ENCODE measurements at regions not wholly inside any gene's neighbourhood (a gene's known extent, or its start where the extent isn't known, plus 50 kb on each side); places are given as distances from the start of the nearest gene placed in this dataset.

DNA sequence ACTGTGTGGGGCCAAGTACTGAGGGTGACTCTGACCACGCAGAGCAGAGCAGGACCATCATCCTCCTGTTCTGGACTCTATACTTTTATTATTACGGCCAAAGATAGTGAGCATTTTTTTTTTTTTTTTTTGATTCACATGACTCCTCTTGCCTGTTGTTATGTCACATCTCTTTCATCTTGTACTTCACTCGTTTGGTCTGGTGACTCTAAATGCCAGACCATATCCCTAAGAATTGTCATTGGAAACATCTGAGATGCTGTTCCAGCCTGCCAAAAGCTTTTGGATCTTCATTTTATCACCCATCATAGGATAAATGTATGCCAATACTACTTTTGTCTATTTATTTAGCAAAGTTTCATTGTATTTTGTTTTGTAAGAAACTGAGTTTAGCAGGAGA, 168.2 kb upstream of the RAI14 start:
- DNase-seq = no peak

DNA sequence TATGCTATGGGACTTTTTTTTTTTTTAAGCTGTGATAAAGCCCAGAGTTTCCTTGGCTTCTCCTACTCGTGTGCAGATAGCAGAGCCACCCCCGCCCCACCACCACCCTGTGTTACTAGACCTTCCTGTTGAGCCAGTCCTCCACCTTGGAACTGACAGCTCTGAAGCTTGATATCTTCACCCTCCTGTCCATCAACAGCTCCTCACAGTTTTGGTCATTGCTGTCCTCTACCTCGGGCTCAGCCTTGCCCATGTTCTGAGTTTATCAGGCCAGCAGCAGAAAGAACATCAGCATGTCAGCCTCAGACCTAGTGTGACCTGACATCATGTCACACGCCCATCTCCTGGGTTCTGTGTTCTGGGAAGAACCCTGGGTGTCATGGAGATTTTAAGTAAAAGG, 167.1 kb upstream of the RAI14 start:
- no peak for DNase-seq

DNA sequence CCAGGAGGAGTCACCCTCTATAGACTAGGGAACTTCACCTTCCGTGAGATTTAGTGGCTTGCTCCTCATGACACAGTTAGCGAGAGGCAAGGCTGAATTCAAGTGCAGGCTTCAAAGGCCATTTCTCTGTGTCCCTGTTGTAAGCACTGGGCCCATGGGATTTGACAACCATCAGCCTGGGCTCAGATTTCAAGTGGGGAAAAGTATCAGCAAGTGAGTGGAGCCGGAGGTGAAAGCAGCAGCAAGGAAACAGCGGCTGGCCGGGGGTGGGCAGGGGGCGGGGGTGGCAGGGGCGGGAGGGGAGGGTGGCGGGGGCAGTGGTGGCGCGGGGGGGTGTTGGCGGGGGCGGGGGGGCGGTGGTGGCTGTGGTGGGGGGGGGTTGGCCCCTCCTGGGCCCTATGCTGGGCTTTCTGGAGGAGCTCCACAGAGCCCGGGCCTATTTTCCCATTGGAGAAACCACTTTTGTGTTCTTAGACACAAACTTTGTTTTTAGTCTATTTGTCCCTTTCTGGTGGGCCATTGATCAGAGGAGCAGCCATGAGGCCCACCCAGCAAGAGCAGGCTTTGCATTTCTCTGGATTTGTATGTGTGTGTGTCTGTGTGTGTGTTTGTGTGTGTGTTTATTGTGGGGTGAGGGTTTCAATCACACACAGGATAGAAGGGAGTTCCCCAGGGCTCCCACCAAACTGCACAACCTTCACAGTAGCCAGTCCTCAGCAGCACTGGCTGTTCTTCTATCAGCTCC, 165.4 kb upstream of the RAI14 start:
- DNase-seq = no peak

DNA sequence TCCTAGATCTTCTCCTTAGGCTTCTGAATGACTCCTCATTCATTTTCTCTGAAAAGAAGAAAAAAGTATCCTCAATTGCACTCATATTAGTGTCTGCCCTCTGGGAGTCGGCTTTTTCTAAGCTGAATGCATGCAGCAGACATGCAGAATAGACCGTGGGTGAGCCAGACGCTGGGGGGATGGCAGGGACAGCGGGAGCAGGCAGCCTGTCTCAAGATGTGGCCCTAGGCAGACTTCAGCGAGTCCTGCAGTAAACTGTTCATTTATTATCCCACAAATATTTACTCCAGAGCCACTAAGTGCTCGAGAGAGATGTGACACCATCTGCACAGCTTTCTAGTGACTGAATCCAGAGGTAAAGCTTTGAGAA, 164.9 kb upstream of the RAI14 start:
- DNase-seq = no peak

DNA sequence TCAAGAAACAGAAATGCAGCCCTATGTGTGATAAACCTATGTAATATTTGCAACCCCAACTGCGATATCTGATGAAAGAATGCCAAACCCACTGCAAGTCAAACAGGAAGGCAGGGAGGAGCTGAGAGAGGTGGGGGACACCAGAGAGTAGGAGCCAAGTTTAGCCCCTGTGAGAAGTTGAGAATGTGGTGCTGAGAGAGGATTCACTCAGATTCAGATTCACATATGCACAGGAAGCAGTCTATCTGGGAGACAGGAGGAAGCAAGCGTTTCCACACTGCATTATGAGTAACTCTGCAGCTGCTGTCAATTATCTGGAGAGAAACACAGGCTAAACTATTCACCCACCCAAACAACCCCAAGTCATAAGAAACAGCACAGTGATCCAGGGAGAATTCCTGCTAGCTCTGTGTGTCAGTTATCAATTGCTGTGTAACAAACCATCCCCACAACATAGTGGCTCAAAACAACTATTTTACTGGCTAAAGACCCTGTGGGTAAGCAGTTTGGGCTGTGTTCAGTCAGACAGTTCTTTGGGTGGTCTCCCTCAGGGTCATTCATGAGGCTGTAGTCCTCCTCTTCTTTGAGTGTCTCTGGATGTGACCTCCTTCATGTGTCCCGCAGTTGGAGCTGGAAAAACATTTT, 161.9 kb upstream of the RAI14 start:
- DNase-seq = no peak

DNA sequence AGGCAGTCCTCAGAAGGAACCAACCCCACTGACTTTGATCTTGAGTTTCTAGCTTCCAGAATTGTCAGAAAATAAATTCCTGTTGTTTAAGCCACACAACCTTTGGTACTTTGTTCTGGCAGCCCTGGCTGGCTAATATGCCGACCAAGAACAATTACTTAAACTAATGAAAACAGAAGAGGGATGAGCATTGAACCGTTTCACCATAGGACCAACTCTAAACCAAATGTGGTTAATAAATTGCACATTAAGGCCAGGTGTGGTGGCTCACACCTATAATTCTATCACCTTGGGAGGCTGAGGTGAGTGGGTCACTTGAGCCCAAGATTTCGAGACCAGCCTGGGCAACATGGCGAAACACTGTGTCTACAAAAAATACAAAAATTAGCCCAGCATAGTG, 160.9 kb upstream of the RAI14 start:
- DNase-seq = no peak

DNA sequence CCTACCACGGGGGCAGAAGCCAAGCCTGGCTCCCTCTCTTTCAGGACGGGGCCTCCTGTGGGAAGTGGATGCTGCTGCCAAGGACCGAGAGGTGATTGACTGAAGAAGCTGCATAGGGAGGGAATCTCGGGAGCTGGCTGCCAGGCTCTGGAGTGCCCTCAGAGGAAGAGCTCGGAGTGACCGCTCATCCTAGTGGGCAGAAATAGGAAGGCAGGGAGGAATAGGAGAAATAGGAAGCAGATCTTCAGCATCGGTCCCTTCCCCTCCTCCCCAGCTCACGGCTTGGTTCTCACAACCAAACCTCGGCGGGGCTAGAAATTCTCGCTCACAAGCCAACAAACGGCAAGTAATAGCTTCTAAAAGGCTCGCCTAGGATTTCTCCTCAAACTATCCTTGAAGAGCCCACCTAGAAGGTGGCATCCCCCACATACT, 159.9 kb upstream of the RAI14 start:
- no peak for DNase-seq

DNA sequence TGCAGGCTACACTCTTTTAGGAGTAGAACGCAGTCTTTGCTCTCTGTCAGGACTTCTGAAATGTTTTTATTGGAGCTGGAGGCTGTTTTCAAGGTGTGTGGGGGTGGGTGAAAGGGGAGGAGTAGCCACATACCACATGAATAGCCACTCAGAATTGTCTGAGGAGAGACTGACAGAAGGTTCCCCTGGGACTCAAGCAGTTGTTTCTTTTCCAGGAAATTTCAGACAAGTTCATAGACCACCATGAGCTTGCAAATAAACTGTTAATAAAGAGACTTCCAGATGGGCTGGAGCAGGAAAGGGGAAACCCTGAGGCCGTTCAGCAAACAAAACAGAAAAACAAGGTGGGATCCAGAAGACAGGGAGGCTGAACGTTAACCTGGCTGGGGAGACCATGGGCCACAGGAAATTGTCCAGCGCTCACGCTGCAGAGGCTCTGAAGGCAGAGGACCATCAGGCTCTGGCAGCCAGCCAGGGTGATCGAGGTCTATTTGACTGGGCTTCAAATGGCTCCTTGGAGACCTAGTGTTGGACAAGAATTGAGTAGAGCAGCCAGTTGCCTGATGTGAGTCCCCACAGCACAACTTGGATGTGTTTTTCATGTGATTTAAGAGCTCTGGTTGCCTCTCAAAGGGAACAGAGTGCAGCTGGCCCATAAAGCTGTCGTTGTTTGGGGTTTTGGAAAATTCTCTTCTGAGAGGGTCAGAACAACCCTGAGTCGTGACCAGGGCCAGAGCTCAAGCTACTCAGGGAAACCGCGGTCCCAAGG, 159.2 kb upstream of the RAI14 start:
- no peak for DNase-seq

DNA sequence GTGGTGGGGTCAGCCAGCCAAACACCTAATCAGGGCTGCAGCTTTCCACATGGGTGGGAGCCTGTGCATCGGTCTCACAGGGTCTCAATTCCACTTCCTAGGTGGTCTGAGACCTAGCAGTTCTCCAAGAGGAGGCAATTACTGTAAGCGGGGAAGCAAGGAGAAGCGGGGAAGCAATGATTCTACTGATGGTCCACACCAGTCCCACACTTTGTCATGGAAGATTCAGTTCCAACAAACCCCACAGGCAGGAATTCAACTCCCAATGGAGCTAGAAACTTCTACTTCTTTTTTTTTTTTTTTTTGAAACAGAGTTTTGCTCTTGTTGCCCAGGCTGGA, 158.7 kb upstream of the RAI14 start:
- DNase-seq = no peak

DNA sequence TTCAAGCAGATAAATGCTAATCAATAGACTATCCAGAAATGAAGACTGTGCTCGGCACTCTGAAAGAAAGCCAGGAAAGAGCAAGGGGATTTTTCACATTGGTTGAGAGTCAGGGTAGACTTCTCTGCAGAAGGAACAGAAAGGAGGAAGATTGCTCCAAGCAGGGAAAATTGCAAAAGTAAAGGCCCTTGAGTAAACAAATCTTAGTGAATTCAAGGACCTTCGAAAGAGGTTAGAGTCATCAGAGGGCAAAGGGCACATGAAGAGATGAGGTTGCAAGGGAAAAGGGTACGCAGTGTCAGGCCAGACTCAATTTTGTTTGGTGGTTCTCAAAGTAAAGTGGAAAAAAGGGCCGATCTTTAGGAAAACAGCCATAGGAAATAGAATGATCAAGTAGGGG, 157.6 kb upstream of the RAI14 start:
- no peak for DNase-seq

DNA sequence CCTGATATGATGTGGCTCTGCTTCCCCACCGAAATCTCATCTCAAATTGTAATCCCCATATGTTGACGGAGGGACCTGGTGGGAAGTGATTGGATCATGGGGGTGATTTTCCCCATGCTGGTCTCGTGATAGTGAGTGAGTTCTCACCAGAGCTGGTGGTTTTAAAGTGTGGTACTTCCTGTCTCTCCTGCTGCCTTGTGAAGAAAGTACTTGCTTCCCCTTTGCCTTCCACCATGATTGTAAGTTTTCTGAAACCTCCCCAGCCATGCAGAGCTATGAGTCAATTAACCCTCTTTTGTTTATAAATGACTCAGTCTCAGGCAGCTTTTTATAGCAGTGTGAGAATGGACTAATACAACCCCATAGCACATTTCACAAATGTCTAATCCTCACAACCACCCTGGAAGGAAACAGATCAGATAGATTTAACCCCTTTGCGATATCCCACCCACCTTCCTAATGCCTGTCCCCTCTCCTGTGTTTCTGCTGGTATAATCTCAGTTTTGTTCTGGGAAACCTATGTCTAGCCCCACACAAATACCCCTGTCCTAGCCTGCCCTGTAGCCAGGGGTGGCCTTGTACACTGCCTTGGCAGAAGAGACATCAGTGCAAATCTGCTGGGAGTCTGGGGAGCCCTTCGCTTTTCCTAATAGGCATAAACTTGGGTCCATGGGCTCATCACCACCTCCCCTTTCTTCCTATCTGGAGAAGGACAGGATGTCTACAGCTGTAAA, 157.0 kb upstream of the RAI14 start:
- no peak for DNase-seq

DNA sequence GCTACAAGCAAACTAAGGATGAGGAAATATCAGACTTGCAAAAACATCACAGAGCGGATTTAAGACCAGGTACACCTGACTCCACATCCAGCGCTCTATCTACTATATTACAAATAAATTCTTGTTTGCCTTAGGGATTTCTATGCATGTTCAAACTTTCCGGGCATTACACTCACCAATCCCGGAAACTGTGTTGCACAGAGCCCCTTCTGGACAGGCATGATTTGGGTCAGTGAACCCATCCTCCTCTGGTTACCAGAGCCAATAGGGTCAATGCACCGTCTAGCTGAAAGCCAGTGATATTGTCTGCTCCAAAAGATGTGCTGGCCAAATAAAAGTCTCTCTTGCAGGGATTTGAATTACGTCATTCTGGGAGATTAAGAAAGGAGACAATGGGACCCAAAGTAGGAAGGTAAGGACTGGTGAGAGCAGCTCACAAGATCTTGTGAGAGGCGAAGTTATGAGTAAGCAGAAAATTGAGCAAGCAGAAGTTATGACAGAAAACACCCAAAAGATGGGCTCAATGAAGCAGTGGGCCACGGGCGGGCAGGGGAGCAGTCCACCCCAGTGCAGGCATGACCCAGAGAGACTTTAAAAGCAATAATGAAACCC, 155.8 kb upstream of the RAI14 start:
- DNase-seq = no peak

DNA sequence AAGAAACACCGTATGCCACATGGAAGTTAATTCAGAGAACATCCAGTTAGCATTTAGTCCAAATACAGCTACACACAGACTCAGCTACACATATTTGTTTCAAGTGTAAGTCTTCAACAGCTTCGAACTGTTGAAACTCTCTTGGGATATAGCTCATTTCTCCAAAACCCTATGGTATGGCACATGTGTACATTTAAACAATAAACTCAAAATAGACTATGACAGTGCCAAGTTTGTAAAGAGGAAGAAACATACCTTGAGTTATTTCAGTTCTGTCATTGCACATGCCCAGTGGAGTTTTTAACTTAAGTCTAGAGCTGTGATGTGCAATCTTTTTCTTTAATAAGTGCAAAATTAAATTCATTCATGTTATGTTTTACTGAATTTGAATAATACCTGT, 155.1 kb upstream of the RAI14 start:
- DNase-seq = no peak

DNA sequence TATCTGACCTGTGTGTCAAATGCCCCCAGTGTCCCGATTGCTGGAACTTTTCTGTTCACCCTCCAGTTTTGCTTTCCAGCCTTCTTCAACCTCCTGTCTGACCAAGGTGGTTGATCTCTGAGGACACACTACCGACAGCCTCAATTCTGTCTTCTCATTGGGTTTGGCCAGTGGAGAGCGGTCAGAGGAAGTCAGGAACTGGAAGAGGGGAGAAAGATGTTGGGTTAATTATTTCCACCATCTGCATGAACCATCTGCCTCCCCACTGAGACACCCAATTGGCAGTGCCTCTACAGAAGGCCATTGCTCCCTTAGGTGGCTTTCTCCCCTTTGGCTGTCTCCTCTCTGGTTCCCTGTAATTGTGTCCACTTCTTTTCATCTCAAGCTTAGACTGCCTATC, 154.3 kb upstream of the RAI14 start:
- DNase-seq = no peak

DNA sequence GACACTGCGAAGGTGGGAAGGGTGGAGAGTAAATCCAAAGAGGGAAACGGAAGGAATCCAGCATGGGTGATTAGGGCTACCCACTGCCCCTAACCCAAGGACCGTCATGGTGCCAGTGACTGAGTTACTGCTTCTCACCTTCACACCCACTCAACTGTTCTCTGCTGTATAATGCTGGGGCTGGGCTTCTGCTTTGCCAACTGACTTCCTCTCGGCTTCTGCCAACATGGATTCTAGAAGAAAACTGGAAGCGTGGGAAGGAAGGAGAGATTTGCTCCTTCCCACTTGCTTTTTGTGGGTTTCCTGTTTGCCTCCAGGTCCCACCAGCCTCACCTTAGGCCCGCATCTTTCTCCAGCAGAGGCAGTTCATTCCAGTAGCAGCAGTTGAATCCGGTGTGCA, 153.5 kb upstream of the RAI14 start:
- no peak for DNase-seq

DNA sequence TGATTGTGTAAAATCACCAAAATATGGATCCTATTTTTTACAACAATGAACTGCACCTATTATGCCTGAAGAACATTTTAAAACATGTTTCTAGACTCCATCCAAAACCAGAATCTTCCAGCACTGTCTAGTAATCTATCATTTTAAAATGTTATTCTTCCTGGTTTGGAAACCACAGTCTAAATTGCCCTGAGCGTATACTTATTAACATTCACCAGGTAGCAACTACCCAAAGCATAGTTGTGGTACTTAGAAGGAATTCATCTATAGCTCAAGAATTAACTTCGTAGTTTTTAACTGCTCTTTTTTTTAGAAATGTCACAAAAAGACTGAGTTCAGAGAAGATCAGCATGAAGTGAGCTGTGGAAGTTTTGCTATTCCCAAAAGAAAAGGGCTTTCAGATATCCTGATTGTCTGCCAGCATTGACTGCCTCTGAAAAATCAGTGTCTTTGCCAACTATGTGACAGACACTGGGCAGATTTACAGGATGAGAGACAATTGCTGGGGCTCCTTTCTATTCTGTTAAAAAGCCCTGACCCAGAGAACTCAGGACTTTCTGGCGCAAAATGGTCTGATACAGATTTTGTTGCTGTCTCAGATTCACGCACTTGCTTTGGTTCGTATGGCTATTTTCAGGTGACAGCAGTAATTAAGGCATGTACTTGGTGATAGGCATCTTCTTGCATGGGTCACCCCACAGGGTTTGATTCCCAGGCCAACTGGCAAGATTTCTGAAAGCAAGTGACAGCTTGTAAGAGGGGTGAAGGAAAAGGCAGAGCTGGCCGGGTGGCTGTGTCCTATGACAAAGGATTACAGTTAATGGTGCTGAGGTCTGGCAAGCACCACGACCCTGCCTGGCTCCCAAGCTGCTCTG, 152.5 kb upstream of the RAI14 start:
- no peak for DNase-seq

DNA sequence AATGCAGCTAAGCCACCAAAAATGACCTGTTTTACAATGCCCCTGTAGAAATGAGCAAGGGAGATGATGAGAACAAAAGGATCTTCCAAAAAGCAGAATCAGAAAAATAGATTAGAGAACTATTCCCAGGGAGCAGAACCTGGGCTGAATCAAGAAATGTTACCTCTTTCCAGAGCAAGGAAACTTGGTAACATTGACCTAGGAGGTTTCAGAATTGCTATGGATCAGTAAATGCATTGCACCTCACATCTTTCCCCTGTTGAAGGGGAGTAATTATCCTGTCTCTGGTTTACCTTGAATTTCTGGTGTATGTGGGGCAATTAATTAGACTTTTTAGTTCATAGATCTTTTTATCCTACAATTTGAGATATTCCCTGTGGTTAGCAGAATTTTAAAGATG, 151.2 kb upstream of the RAI14 start:
- DNase-seq = no peak

DNA sequence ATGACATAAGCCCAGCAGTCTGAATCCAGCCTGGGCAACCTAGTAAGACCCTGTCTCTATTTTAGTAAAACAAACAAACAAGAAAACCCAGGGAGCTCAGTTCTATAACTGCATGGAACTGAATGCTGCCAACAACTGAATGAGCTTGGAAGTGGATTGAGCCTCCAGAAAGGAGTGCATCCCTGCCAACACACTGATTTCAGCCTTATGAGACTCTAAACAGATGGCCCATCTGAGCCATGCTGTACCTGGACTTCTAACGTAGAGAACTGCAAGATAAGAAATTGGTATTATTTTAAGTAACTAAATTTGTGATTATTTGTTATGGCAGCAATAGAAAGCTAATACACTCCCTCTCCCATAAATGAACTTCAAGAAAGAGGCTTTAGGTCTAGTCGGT, 150.4 kb upstream of the RAI14 start:
- DNase-seq = no peak

DNA sequence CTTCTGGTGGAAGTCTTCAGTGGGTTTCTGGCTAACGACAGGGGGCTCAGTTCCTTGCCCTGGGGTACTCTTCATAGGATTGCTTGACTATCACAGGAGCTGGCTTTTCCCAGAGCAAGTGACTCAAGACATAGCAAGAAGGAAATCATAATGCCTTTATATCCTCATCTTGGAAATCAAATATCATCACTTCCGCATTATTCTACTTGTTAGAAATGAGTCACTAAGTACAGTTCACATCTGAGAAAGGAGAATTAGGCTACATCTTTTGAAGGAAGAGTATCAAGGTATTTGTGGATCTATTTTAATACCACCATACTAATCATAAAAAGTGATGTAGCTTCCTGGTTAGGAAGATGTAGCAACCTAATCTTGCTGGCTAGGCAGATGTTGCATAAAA, 148.2 kb upstream of the RAI14 start:
- DNase-seq = no peak

DNA sequence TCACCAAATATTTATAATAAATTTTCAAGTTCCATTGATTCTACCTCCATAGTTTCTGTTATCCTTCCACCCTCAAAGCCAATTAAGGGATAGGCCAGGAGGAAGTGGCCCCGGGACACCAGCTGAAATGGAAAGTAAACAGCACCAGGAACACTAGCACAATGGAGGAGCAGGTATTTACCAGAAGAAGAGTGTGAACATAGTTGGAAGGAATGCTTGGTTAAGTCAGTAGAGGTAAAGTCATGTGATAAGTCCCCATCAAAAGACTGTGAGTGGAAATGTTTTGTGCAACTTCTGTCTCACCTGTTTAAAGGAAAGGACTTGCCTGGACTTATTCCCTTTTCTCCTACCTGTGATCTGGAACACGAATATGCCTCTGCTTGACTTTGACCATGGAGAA, 146.7 kb upstream of the RAI14 start:
- no peak for DNase-seq

DNA sequence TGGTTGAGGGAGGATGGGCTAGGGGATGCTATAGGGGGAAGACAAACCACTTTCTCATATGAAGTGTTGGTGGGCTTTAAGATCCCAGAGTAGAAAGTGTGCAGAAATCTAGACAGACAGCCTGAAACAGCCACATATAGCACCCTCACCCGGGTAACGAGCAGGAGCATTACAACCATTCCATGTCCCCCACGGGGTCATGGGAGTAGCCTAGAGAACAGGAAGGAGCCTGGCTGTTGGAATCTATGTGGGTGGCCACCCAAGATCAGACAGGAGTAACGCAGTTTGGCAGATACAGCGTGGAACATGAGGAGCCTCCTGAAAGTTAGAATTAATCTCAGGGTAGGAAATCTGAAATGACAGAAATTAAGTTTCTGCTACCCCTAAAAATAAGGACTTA, 146.1 kb upstream of the RAI14 start:
- DNase-seq = no peak

DNA sequence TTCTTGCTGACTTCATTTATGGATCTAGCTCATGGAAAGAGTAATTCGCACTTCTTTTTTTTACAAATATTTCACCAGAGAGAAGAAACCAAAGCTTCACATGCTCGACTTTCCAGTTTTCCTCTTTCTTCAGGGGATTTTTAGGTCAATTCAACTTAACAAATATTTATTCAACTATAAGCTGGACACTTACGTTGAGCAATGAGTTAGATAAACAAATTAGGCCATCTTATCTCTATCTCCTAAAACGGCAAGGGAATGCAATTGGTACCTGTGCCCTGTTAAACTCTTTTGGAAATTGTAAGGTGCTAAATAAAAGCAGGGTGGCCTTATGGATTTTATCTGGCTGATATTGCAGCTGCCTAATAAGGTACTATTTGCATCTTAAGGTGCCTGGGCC, 145.1 kb upstream of the RAI14 start:
- DNase-seq = no peak
